NAMALWA (cell line): ENCODE measurements at regions not wholly inside any gene's neighbourhood (a gene's known extent, or its start where the extent isn't known, plus 50 kb on each side); places are given as distances from the start of the nearest gene placed in this dataset.

Source experiments
- DNase-seq: peaks from one replicate; pipeline ENCODE4 v3.0.0-alpha.2; 2015; ENCODE audit warnings: low spot score

GRCh38 chr2:48140586-48140985 is 173.9 kb upstream of the FOXN2 start:
- DNase-seq = no peak

DNA sequence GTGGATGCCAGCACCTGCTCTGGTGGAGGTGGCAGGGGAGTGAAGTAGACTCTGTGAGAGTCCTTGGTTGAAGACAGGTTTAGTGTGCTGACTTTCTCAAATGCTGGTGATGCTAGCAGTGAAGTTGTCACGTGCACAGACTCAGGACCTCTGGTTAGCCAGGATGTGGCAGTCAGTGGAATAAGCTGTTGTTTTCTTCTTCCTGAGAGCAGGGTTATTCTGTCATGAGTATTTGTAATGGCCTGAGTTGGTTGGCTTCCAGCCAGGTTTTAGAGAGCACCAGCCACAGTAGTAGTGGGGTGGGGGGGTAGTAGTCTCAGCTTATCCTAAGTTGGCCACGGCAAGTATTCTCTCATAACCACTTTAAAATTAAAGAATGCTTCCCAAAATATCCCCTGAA is 169.7 kb upstream of the FOXN2 start:
- peak; percentile 12 for DNase-seq

DNA sequence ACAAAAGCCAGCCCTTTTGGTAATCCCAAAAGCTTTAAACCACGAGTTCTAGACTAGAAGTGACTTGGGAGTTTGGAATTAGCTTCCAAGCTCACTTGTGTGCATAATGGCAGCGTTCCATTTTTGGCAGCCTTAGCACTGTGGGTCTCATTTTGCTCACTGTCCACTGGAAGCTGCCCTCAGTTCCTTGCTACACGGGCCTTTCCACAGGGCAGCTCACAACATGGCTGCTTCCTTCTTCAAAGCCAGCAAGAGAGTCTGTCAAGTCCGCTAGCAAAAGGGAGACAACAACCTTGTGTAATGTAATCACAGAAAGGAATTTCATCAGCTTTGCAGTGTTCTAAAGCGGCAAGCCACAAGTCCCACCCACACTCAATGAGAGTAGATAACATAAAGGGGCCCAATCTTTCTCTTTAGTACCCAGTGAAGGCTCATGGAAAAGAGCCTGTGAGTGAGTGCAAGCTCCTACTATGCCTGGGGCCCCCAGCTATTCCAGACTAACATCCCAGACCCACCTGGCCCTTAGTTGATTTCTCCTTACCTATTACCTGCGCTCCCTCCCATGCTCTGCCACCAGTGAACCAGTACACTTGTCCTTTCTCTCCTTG is 168.5 kb upstream of the FOXN2 start:
- peak; percentile 52 for DNase-seq

DNA sequence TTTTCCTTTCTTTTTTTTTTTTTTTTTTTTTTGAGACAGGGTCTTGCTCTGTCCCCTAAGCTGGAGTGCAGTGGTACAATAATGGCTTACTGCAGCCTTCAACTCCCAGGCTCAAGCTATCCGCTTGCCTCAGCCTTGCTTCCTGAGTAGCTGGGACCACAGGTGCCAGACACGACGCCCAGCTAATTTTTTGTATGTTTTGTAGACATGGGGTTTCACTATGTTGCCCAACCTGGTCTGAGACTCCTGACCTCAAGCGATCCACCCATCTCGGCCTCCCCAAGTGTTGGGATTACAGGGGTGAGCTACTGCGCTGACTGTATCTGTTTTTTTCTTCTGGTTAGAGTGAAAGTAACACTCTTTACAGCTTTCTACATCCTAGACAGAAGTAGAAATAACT is 167.9 kb upstream of the FOXN2 start:
- no peak for DNase-seq

GRCh38 chr2:48147719-48148118 is 166.8 kb upstream of the FOXN2 start:
- no peak for DNase-seq

- no peak for DNase-seq
Observed at GRCh38 chr2:48148841-48149430, 165.5 kb upstream of the FOXN2 start.

GRCh38 chr2:48157150-48157549 is 157.3 kb upstream of the FOXN2 start:
- no peak for DNase-seq

- DNase-seq = no peak
Observed at GRCh38 chr2:48161628-48162027, 152.9 kb upstream of the FOXN2 start.

DNA sequence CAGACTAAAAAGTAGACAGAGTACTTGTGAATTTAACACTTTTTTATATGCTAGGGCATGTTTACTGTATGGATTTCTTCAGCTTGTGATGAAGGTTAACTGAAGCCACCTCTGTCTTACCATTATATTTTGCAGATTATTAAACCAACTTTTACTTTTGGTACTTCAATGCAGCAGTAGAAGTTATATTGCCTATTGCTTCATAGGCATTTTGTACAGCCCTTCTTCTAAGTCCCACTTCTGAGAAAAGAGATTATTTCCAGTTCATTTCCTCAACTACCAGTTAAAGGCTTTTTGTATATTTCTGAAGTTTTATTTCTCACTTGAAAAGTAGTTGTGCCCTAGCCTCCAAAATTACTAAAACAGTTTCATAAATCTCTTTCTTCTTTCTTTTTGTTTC is 151.7 kb upstream of the FOXN2 start:
- DNase-seq = no peak

- DNase-seq = no peak
Observed at GRCh38 chr2:48165070-48165753, 149.3 kb upstream of the FOXN2 start.

- no peak for DNase-seq
Observed at GRCh38 chr2:48169141-48169592, 145.3 kb upstream of the FOXN2 start.

DNA sequence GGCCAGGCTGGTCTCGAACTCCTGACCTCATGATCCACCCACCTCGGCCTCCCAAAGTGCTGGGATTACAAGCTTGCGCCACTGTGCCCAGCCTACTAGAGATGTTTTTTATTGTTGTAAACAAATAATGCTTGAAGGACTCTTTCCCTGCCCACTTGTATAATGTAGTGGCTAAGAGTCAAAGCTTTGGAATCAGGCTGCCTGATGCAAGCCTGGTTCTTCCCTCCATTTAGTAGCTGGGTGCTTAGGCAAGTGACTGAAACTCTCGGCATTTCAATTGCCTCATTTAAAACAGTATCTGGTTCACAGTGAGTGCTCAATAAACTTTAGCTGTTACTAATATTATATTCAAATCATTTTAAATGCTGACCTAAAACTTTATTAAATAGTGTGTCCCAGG is 144.2 kb upstream of the FOXN2 start:
- DNase-seq = no peak

DNA sequence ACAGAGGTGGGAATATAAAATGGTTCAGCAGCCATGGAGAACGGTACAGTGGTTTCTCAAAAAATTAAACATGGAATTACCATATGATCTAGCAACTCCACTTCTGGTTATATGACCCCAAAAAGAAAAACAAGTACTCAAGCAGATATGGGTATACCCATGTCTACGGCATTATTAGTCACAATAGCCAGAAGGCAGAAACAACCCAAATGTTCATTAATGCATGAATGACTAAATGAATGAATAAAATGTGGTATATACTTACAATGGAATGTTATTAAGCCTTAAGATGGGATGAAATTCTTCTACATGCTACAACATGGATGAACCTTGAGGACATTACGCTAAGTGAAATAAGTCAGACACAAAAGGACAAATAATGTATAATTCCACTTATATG is 141.3 kb upstream of the FOXN2 start:
- DNase-seq = no peak

GRCh38 chr2:48174503-48174902 is 140.0 kb upstream of the FOXN2 start:
- no peak for DNase-seq

GRCh38 chr2:48175254-48175653 is 139.2 kb upstream of the FOXN2 start:
- no peak for DNase-seq

DNA sequence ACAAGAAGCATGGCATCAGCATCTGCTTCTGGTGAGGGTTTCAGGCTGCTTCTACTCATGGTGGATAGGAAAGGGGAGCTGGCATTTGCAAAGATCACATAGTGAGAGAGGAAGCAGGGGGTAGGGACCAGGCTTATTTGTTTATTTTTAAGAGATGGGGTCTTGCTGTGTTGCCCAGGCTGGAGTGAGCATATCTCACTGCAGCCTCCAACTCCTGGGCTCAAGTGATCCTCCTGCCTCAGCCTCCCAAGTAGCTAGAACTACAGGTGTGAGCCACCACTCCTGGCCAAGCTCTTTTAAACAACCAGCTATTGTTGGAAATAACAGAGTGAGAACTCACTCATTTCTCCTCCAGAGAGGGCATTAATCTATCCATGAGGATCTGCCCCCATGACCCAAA is 138.8 kb upstream of the FOXN2 start:
- no peak for DNase-seq

- DNase-seq = no peak
Observed at GRCh38 chr2:48176876-48177275, 137.6 kb upstream of the FOXN2 start.

DNA sequence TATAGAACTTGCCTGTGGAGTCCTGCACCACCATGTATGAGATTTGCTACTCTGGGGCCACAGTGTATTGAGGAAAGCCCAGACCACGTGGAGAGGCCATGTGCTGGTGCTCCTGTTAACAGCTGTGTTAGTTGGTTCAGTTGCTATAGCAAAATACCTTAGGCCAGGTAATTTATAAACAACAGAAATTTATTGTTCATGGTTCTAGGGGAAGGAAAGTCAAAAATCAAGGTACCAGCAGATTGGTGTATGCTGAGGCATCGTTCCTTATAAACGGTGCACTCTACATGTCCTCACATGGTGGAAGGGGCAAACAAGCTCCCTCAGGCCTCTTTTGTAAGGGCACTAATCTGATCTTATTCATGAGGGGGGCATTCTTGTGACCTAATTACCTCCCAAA is 135.9 kb upstream of the FOXN2 start:
- no peak for DNase-seq

DNA sequence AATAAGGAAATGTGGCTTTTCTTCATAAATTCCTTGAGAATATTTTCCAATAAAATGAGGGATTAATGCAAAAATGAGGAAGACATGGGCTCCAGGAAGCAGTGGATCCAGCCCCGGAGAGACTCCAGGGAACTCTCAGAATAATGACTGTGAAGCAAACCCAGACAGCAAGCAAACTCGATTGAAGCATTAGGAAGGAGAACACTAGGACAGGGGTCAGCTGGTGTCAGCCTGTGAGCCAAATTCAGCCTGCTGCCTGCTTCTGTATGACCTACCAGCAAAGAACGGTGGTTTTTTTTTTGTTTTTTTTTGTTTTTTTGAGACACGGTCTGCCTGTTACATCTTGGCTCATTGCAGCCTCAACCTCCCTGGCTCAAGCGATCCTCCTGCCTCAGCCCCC is 133.9 kb upstream of the FOXN2 start:
- no peak for DNase-seq

DNA sequence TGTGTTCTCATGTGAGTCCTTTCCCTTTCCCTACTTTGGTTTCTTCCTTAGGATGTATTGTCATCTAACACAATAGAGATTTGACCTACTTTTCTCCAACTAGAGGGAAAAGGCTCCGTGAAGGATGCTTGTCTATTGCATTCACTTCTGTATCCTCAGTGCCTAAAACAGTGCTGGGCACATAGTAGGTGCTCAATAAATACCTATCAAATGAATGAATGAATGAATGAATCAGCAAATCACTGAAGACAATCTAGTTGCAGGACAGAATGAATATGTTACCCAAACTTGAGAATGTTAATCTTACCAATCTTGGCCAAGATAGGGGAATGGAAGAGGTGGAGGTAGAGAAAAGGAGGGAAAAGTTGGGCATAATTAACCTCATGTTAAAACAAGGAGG is 131.2 kb upstream of the FOXN2 start:
- DNase-seq = no peak

- DNase-seq = no peak
Observed at GRCh38 chr2:48183991-48184390, 130.5 kb upstream of the FOXN2 start.

- DNase-seq = no peak
Observed at GRCh38 chr2:48187503-48187902, 127.0 kb upstream of the FOXN2 start.

- DNase-seq = no peak
Observed at GRCh38 chr2:48189552-48190228, 124.8 kb upstream of the FOXN2 start.
